ENCODE measurements at regions not wholly inside any gene's neighbourhood (a gene's known extent, or its start where the extent isn't known, plus 50 kb on each side); places are given as distances from the start of the nearest gene placed in this dataset.

DNA sequence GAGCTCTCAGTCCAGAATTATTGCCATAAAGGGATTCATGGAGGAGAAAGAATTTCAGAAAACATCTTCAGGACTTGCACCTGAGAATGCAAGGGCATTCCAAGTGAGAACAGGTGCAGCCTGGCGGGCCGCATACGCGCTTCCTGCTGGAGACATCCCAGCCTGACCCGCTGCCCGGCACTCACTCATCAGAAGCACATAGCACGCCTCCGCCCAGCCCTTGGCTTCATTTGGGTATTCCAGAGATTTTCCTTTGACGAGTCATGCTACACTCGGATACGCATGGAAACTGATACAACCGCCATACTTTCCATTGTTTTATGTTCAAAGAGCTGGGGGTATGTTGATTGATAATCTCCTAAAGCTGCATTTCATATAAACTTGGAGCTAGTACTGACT lies 228.0 kb upstream of the ID2 start:
- no peak for DNase-seq (ENCODE audit: low read depth)
- H3K4me3 ChIP-seq (ENCODE audit: low read depth, low read length) = no peak overlapping the region
- TF ChIP-seq, protein P1, sequence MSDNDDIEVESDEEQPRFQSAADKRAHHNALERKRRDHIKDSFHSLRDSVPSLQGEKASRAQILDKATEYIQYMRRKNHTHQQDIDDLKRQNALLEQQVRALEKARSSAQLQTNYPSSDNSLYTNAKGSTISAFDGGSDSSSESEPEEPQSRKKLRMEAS (IDR thresholded peaks at IDR 0.05; ENCODE audit: low read depth, low read length) = no peak
- TF ChIP-seq, protein P2, sequence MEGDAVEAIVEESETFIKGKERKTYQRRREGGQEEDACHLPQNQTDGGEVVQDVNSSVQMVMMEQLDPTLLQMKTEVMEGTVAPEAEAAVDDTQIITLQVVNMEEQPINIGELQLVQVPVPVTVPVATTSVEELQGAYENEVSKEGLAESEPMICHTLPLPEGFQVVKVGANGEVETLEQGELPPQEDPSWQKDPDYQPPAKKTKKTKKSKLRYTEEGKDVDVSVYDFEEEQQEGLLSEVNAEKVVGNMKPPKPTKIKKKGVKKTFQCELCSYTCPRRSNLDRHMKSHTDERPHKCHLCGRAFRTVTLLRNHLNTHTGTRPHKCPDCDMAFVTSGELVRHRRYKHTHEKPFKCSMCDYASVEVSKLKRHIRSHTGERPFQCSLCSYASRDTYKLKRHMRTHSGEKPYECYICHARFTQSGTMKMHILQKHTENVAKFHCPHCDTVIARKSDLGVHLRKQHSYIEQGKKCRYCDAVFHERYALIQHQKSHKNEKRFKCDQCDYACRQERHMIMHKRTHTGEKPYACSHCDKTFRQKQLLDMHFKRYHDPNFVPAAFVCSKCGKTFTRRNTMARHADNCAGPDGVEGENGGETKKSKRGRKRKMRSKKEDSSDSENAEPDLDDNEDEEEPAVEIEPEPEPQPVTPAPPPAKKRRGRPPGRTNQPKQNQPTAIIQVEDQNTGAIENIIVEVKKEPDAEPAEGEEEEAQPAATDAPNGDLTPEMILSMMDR (IDR thresholded peaks at IDR 0.05; ENCODE audit: low read depth, low read length) = no peak
- no peak for TF ChIP-seq POLR2A (IDR thresholded peaks at IDR 0.05; ENCODE audit: extremely low read depth, insufficient read length)
- TF ChIP-seq MYC (IDR thresholded peaks at IDR 0.05; ENCODE audit: low read depth, low read length) = no peak

DNA sequence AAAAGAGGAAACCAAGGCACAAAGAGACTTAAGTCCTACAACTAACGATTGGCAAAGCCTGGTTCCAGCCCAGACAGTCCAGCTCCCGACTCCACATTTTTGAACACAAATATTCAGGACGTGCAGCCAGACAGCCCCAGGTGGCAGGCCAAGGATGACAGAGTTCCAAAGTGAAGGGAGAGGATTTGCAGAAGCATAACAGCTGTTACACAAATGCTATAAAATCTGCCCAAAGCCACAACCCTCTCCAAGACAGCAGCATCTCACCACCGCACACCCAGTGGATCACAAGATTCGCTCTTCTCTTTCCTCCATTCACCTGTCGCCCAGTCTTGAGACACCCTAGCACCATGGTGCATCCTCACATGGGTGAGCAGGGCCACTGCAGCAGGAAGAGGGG lies 227.1 kb upstream of the ID2 start:
- H3K4me3 ChIP-seq (ENCODE audit: low read depth, low read length) = no peak overlapping the region
- DNase-seq (ENCODE audit: low read depth) = no peak
- no peak for TF ChIP-seq POLR2A (IDR thresholded peaks at IDR 0.05; ENCODE audit: extremely low read depth, insufficient read length)
- TF ChIP-seq, protein P2 (IDR thresholded peaks at IDR 0.05; ENCODE audit: low read depth, low read length) = no peak
- TF ChIP-seq, protein P1 (IDR thresholded peaks at IDR 0.05; ENCODE audit: low read depth, low read length) = no peak
- TF ChIP-seq MYC (IDR thresholded peaks at IDR 0.05; ENCODE audit: low read depth, low read length) = no peak

DNA sequence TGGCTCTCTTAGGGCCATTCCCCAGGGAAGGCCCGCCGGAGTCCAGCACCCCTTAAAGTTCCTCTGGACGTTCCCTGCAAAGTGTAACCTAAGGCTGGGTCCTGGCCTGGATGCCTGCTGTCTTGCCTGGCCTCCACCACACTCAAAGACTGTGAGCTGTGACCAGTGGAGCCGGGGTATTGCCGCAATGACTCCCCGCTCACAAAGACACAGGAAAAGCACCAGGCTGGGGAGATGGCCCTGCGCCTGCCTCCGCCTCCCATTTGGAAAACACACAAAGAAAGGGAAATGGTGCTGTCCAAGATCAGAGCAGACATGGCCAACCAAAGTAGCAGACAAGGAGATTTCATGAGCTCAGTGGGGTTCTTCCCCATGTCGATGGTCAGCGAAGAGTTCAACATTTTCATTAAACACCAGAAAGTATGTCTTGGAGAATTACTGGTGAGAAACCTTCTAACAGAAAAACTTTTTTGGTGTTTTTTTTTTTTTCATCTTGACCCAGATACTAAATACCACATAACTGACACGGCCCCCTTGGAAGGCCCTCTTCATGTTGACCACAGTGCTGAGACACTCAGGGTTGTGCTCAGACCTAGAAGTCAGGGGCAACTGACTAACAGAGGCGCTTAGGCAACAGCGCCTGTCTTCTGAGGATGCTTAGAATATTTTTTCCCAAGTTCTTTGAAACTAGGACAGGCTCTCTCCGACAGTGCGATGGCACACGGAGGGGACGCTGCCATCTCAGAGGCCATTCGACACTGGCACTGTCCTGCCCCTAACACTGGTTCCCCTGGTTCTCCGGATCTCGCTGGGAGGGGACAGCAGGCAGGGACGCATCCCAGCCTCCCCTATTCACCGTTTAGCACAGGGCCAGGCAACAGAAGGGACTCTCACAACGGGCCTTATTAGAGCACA lies 226.4 kb upstream of the ID2 start:
- no peak overlapping the region for H3K4me3 ChIP-seq (ENCODE audit: low read depth, low read length)
- no peak for DNase-seq (ENCODE audit: low read depth)
- TF ChIP-seq MYC (IDR thresholded peaks at IDR 0.05; ENCODE audit: low read depth, low read length) = no peak
- TF ChIP-seq POLR2A (IDR thresholded peaks at IDR 0.05; ENCODE audit: extremely low read depth, insufficient read length) = no peak
- TF ChIP-seq, protein P1 (IDR thresholded peaks at IDR 0.05; ENCODE audit: low read depth, low read length) = no peak
- TF ChIP-seq, protein P2 (IDR thresholded peaks at IDR 0.05; ENCODE audit: low read depth, low read length) = no peak

DNA sequence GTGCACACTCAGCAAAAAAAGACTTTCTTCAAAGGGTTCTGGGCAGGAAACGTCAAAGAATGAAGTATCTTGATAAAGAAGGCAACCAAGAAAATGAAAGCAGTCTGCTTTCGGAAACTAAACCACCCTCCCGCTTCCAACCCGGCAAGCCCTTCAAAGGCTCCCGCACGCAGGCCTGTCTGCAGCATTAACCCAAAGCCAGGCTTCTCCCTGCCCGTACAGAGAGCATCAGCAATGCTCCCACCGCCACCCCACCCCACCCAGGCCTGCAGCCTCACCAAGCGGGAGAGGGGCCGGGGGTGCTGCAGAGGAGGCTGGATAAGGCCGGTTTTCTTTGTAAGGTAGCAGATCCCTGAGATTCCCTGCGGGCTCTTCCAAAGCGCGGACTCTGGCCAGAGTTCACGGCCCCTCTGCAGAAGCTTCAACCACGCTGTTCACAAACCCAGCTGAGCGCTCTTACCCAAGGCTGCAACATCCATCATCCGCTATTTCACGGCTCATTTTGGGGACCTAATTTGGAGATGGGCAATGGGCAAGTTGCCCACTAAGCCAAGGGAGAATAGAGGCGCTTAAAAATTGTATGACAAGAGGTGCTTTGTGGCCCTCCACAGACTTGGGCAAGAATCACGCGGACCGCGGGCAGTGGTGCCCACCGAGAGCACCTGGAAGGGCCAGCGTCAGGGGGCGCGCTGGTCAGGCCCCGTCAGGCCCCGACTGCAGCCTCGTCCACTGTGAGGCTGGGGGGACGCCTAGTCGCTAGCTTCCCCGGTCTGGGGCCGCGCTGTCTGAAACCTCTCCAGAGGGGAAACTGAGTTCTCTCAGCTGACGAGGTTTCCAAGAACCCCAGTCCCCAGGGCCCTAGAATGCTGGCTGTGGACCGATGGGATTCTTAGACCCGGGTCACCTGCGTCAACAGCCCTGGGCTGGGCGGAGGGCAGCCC lies 225.4 kb upstream of the ID2 start:
- no peak for DNase-seq (ENCODE audit: low read depth)

DNA sequence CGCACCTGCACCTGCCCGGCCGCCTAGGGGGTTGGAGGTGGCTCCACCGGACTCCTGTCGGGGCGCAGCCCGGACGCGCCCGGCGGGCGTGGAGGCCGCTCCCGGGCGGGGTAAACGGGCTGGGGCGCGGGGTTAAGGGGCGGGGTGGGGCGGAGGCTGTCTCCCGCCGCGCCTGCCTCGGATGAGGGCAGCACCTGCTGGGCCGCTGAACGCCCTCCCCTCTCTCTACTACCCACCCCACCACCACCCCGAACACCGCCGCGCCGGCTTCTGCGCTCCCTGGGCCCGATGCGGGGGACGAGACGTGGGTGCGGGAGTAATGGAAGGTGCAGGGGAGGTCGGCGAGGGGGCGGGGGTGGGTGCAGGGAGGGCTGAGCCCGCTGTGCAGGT lies 224.8 kb upstream of the ID2 start:
- TF ChIP-seq, protein P1 (IDR thresholded peaks at IDR 0.05; ENCODE audit: low read depth, low read length) = no peak
- TF ChIP-seq, protein P2 (IDR thresholded peaks at IDR 0.05; ENCODE audit: low read depth, low read length) = no peak
- TF ChIP-seq MYC (IDR thresholded peaks at IDR 0.05; ENCODE audit: low read depth, low read length) = no peak
- TF ChIP-seq POLR2A (IDR thresholded peaks at IDR 0.05; ENCODE audit: extremely low read depth, insufficient read length) = no peak
- DNase-seq (ENCODE audit: low read depth) = no peak
- no peak overlapping the region for H3K4me3 ChIP-seq (ENCODE audit: low read depth, low read length)

More for the DNA sequence above, 225.4 kb upstream of the ID2 start:
- TF ChIP-seq, protein P1 (IDR thresholded peaks at IDR 0.05; ENCODE audit: low read depth, low read length) = no peak
- TF ChIP-seq POLR2A (IDR thresholded peaks at IDR 0.05; ENCODE audit: extremely low read depth, insufficient read length) (no peak), MYC (IDR thresholded peaks at IDR 0.05; ENCODE audit: low read depth, low read length) (no peak)
- TF ChIP-seq, protein P2 (IDR thresholded peaks at IDR 0.05; ENCODE audit: low read depth, low read length) = no peak
- no peak overlapping the region for H3K4me3 ChIP-seq (ENCODE audit: low read depth, low read length)

Data from NB4 (cell line).